Neural crest cell (in vitro differentiated cells): ENCODE measurements at regions not wholly inside any gene's neighbourhood (a gene's known extent, or its start where the extent isn't known, plus 50 kb on each side); places are given as distances from the start of the nearest gene placed in this dataset.

Source experiments
- DNase-seq: peaks from one replicate; pipeline ENCODE4 v3.0.0; 2021; ENCODE audit warnings: low read depth, mixed read lengths, low spot score
- H3K27ac Mint-ChIP-seq: one replicate; pipeline ENCODE4 v1.8.0; 2021; ENCODE audit warnings: mild to moderate bottlenecking, mixed read lengths; ENCODE audit not compliant: unreplicated experiment
- H3K27me3 Mint-ChIP-seq: 2 replicates; pipeline ENCODE4 v1.8.0; 2021; ENCODE audit warnings: low read depth, mild to moderate bottlenecking, mixed read lengths
- H3K36me3 Mint-ChIP-seq: 2 replicates; pipeline ENCODE4 v1.8.0; 2021; ENCODE audit warnings: low read depth, mild to moderate bottlenecking, mixed read lengths
- H3K4me1 Mint-ChIP-seq: 2 replicates; pipeline ENCODE4 v1.8.0; 2021; ENCODE audit warnings: mixed read lengths
- H3K4me3 Mint-ChIP-seq: one replicate; pipeline ENCODE4 v1.8.0; 2021; ENCODE audit warnings: mild to moderate bottlenecking, mixed read lengths
- H3K9me3 Mint-ChIP-seq: 2 replicates; pipeline ENCODE4 v1.8.0; 2021; ENCODE audit warnings: mixed read lengths
- TF ChIP-seq, protein P1 (sequence below): fragments of 200-600 bp; sonication (generic); conservative IDR thresholded peaks from 2 replicates; pipeline ENCODE4 v1.5.0; 2021; ENCODE audit warnings: antibody characterized with exemption, mild to moderate bottlenecking

DNA sequence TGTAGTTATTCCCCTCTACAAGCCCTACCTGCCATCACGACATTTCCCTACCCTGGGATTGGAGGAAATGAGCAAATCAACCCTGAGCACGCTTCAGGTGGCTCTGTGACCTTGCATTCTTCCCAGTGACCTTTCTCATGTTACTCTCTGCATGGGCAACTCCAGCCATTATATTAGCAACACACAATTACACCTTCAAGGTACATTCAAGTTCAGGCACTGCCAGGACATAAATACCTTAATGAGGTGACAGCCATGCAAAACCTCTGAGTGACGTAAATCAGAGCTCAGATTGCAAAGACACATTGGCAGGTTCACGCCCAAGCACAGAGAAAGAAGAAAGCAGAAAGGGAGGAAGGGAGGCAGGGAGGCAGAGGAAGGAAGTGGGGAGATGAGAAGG, 68.7 kb upstream of the ALK start:
- Mint-ChIP-seq H3K4me3 (no peak overlapping the region), H3K4me1 (peaks cover 7% of the 10 kb centered on the region), H3K36me3 (no peaks in the 10 kb centered on the region), H3K27ac (no peak overlapping the region), H3K27me3 (peaks cover 2% of the 10 kb centered on the region), H3K9me3 (no peaks in the 10 kb centered on the region)
- TF ChIP-seq, protein P1, sequence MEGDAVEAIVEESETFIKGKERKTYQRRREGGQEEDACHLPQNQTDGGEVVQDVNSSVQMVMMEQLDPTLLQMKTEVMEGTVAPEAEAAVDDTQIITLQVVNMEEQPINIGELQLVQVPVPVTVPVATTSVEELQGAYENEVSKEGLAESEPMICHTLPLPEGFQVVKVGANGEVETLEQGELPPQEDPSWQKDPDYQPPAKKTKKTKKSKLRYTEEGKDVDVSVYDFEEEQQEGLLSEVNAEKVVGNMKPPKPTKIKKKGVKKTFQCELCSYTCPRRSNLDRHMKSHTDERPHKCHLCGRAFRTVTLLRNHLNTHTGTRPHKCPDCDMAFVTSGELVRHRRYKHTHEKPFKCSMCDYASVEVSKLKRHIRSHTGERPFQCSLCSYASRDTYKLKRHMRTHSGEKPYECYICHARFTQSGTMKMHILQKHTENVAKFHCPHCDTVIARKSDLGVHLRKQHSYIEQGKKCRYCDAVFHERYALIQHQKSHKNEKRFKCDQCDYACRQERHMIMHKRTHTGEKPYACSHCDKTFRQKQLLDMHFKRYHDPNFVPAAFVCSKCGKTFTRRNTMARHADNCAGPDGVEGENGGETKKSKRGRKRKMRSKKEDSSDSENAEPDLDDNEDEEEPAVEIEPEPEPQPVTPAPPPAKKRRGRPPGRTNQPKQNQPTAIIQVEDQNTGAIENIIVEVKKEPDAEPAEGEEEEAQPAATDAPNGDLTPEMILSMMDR = no peak
- DNase-seq = no peak

DNA sequence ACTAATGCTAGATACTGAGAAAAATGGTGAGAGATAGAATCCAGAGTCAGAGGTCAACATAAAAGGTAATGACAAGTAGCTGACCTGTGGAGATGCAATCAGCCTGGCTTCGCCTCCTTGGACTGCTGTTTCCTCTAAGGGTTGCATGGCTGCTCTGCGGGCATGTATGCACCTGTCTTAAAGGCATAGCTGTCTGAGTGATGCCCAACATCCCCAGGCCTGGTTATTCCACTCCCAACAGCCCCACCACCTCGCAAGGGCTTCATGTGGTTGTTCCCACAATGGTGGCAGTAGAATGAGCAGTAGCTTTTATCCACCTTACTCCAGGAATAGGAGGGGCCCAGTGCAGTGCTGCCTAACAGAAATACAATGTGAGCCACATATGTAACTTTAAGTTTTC, 69.7 kb upstream of the ALK start:
- Mint-ChIP-seq H3K27me3 (peaks cover 3% of the 10 kb centered on the region), H3K4me1 (peaks cover 7% of the 10 kb centered on the region), H3K36me3 (no peaks in the 10 kb centered on the region), H3K4me3 (no peak overlapping the region), H3K9me3 (no peaks in the 10 kb centered on the region), H3K27ac (no peak overlapping the region)
- DNase-seq = no peak
- TF ChIP-seq, protein P1 = no peak

DNA sequence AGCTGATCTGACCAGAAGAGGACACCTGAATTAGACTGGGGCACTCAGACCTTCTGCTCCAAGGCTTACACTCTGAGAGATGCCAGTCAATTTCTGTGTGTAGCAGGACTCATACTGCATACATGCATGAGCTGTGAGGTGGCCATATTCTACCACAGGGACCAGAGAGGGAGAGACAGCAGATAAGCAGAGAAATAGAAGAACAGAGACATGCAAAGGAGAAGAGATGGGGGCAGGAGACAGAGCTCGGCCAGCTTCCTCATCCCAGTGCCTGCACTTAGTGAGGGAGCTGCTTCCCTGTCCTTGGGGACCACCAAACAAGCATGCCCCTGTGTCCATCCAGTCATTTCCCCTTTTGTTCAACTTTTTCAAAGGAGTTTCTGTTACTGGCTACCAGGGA, 73.9 kb upstream of the ALK start:
- Mint-ChIP-seq H3K4me1 (peaks cover 4% of the 10 kb centered on the region), H3K9me3 (peaks cover 3% of the 10 kb centered on the region), H3K27me3 (peaks cover 5% of the 10 kb centered on the region), H3K4me3 (no peak overlapping the region), H3K36me3 (no peaks in the 10 kb centered on the region), H3K27ac (no peak overlapping the region)
- DNase-seq = no peak
- TF ChIP-seq, protein P1 = no peak

DNA sequence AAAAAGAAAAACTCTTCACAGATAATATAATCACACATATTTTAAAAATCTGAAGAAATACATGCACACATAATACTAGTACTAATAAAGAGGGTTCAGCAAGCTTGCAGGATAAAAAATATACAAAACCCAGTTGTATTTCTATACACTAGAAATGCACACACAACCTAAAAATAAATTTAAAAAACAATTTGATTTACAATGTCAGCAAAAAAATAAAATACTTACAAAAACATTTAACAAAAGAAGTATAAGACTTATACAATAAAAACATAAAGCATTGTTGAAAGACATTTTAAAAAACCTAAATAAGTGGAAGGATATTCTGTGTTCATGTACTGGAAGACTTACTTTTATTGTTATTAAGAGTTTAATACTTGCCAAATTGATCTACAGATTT, 81.7 kb upstream of the ALK start:
- no peaks in the 10 kb centered on the region for H3K4me1 Mint-ChIP-seq
- TF ChIP-seq, protein P1 = no peak
- H3K36me3 Mint-ChIP-seq = no peaks in the 10 kb centered on the region
- no peaks in the 10 kb centered on the region for H3K27me3 Mint-ChIP-seq
- peaks cover 3% of the 10 kb centered on the region for H3K9me3 Mint-ChIP-seq
- H3K27ac Mint-ChIP-seq = no peak overlapping the region
- H3K4me3 Mint-ChIP-seq = no peak overlapping the region
- no peak for DNase-seq

DNA sequence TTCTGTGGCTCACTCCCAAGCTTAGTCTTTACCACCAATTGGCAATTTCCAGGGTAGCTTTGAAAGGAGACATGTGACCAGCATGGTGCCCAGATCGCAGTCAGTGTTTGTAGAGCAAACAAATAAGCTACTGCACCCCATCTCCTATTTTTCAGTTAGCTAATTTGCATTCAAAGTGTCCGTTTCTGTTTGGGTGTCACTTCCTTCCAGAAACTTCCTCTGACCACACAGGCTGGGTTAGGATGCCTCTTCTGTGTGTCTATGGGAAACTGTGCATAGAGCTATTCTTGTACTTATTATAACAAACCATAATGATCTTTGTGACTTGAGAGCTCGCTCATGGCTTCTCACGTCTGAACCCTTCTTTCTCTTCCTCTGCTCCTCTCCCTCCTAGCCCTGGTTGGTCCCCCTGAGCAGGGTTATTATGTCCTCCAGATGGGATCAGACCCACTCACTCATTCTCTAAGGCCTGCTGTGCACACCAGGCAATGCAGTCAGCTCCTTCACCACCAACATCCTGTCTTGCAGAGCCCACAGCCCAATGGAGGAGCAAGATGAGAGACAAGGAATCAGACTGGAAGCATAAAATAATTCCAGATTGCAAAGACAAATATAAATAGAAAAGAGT, 101.2 kb upstream of the ALK start:
- TF ChIP-seq, protein P1 = no peak
- Mint-ChIP-seq H3K4me3 (no peak overlapping the region), H3K27ac (no peak overlapping the region), H3K9me3 (peaks cover 2% of the 10 kb centered on the region), H3K36me3 (no peaks in the 10 kb centered on the region), H3K27me3 (peaks cover 16% of the 10 kb centered on the region), H3K4me1 (peaks cover 14% of the 10 kb centered on the region)
- no peak for DNase-seq
